HepG2 (cell line): ENCODE measurements at regions not wholly inside any gene's neighbourhood (a gene's known extent, or its start where the extent isn't known, plus 50 kb on each side); places are given as distances from the start of the nearest gene placed in this dataset.

Source experiments
- ATAC-seq: fragments of 200-7000 bp; cut with Tn5 transposase; 3 replicates; pipeline ENCODE4 v1.9.1; 2020; ENCODE audit warnings: mild to moderate bottlenecking, moderate library complexity
- BruUV-seq: library from RNA; stranded (reverse); fragments of 400-500 nt; replicated peaks from 2 replicates; lab custom pipeline; 2021; lab: Mats Ljungman, UMichigan
- CTCF ChIA-PET: fragments of 300-600 bp; formaldehyde crosslinking; extraction: SDS; loops from one replicate; lab custom pipeline; 2021; ENCODE audit warnings: low total read pairs, inconsistent platforms, low intra/inter-chr PET ratio; lab: Yijun Ruan, JAX
- POLR2A ChIA-PET: fragments of 350-600 bp; sonication (Branson Sonifier 250); formaldehyde crosslinking; loops from one replicate; lab custom pipeline; 2020; ENCODE audit warnings: antibody characterized with exemption, inconsistent platforms; lab: Yijun Ruan, JAX
- DNase-seq: peaks from one replicate; pipeline ENCODE4 v3.0.0-alpha.2; 2015; ENCODE audit warnings: low spot score
- FAIRE-seq: peaks from 3 replicates; lab custom pipeline; 2011; peaks lifted over from hg19 to GRCh38; lab: Jason Lieb, UNC
- H2AFZ ChIP-seq: one replicate; pipeline ENCODE4 v1.6.1; 2011; ENCODE audit warnings: low read length, inconsistent platforms
- H3K27ac ChIP-seq: fragments of 300-600 bp; 3 replicates; pipeline ENCODE4 v1.8.0; 2011; ENCODE audit warnings: mixed run types, mild to moderate bottlenecking, mixed read lengths, low read length, inconsistent platforms; ENCODE audit not compliant: insufficient read depth; ENCODE audit errors: extremely low read length
- H3K27me3 ChIP-seq, 2 experiments: fragments of 200-600 bp in 1 of 2; 2 replicates in 1 of 2; 3 replicates in 1 of 2; pipeline versions ENCODE4 v1.6.0 to v1.8.0; 2011; ENCODE audit warnings: low read length in 2 of 2, mild to moderate bottlenecking in 2 of 2, moderate library complexity in 2 of 2, inconsistent platforms in 1 of 2; ENCODE audit not compliant: insufficient read depth in 2 of 2, control insufficient read depth in 1 of 2
- H3K36me3 ChIP-seq, 2 experiments: fragments of 200-600 bp in 1 of 2; replicated peaks in 1 of 2; 2 replicates in 1 of 2; 3 replicates in 1 of 2; pipeline versions ENCODE4 v1.5.1 to v1.8.0; 2011; ENCODE audit warnings: low read length in 2 of 2, inconsistent platforms in 1 of 2; ENCODE audit not compliant: insufficient read depth in 2 of 2, control insufficient read depth in 1 of 2
- H3K4me1 ChIP-seq: 2 replicates; pipeline ENCODE4 v1.5.1; 2012; ENCODE audit warnings: low read length, inconsistent platforms; ENCODE audit not compliant: insufficient read depth
- H3K4me2 ChIP-seq: 2 replicates; pipeline ENCODE4 v1.6.0; 2011; ENCODE audit warnings: low read depth, low read length, inconsistent platforms
- H3K4me3 ChIP-seq, 3 experiments: fragments of 200-600 bp in 1 of 3; sonication (generic), shearing (Covaris generic) in 1 of 3; replicated peaks in 1 of 3; 2 replicates each; pipeline ENCODE4 v1.5.1; 2011 to 2016; ENCODE audit warnings: low read length in 3 of 3, inconsistent platforms in 2 of 3, low read depth in 2 of 3, mild to moderate bottlenecking in 2 of 3, control low read depth in 1 of 3, mixed read lengths in 1 of 3; ENCODE audit not compliant: insufficient read depth in 1 of 3
- H3K79me2 ChIP-seq: one replicate; pipeline ENCODE4 v1.6.1; 2011; ENCODE audit warnings: low read length, inconsistent platforms; ENCODE audit not compliant: insufficient read depth
- H3K9ac ChIP-seq: 2 replicates; pipeline ENCODE4 v1.6.0; 2011; ENCODE audit warnings: mild to moderate bottlenecking, low read depth, low read length, inconsistent platforms; ENCODE audit not compliant: insufficient read depth
- H3K9me3 ChIP-seq: 2 replicates; pipeline ENCODE4 v1.5.1; 2012; ENCODE audit warnings: mild to moderate bottlenecking, low read length
- H4K20me1 ChIP-seq: 2 replicates; pipeline ENCODE4 v1.6.0; 2011; ENCODE audit warnings: inconsistent platforms, mild to moderate bottlenecking, low read length, moderate library complexity; ENCODE audit not compliant: insufficient read depth
- E2F5 ChIP-seq: sonication (generic); formaldehyde crosslinking; conservative IDR thresholded peaks from 2 replicates; pipeline ENCODE4 v1.4.0; 2020; ENCODE audit warnings: missing genetic modification reagents
- HOXA3 ChIP-seq: sonication (generic); formaldehyde crosslinking; IDR thresholded peaks from 2 replicates; pipeline ENCODE4 v1.5.0; 2020; ENCODE audit warnings: missing genetic modification reagents
- LRRFIP1 ChIP-seq: sonication (generic); formaldehyde crosslinking; conservative IDR thresholded peaks from 2 replicates; pipeline ENCODE4 v1.4.0; 2020; ENCODE audit warnings: missing genetic modification reagents
- ZFP36L1 ChIP-seq: sonication (generic); formaldehyde crosslinking; IDR thresholded peaks from 2 replicates; pipeline ENCODE4 v1.8.0; 2022; ENCODE audit warnings: mild to moderate bottlenecking, missing genetic modification reagents, moderate library complexity
- ZFYVE20 ChIP-seq: sonication (generic); formaldehyde crosslinking; IDR thresholded peaks from 2 replicates; pipeline ENCODE4 v1.8.0; 2023; ENCODE audit warnings: low read depth, mild to moderate bottlenecking, moderate library complexity, missing genetic modification reagents, borderline replicate concordance
- ZNF362 ChIP-seq: sonication (generic); formaldehyde crosslinking; IDR thresholded peaks from 2 replicates; pipeline ENCODE4 v1.4.0; 2020; ENCODE audit warnings: missing genetic modification reagents, mild to moderate bottlenecking, borderline replicate concordance
- WGBS: methylation state at CpG from one replicate; pipeline ENCODE4 v1.1.6; 2017; ENCODE audit warnings: low lambda C conversion rate; 5-methylcytosine and 5-hydroxymethylcytosine counted together
- in situ Hi-C: cut with HindIII; loops from 2 replicates; pipeline ENCODE4 v1.10.0; 2017; ENCODE audit warnings: low pct_unique_long_range_greater_than_20kb; ENCODE audit not compliant: extremely low pct_ligation_motif_present
- intact Hi-C: fragments of 100-400 bp; cut with micrococcal nuclease; formaldehyde crosslinking; loops from one replicate; pipeline ENCODE4 v1.10.0; 2022; ENCODE audit not compliant: unreplicated experiment

- CTCF ChIA-PET = no interaction called here
- no peaks in the 10 kb centered on the region for H3K79me2 ChIP-seq
- no peaks in the 10 kb centered on the region for H3K36me3 ChIP-seq
- in situ Hi-C loops = no loop called here
- no peak overlapping the region for H2AFZ ChIP-seq
- intact Hi-C loops = no loop called here
- DNase-seq = no peak
- WGBS = 0% methylated on average over 1 of the region's 1 CpG
- TF ChIP-seq HOXA3 (CRISPR knock-in tag) (no peak), ZFP36L1 (no peak), ZNF362 (no peak), E2F5 (CRISPR knock-in tag) (no peak), ZFYVE20 (no peak), LRRFIP1 (CRISPR knock-in tag) (no peak)
- TF ChIP-seq, all 625 proteins: peak for 0
- FAIRE-seq (no peak), ATAC-seq (no peak)
- Histone ChIP-seq H4K20me1 (no peaks in the 10 kb centered on the region), H3K4me3 (no peak overlapping the region), H3K27me3 (no peaks in the 10 kb centered on the region), H3K9ac (no peak overlapping the region), H3K4me1 (no peaks in the 10 kb centered on the region), H3K27ac (no peak overlapping the region), H3K9me3 (no peaks in the 10 kb centered on the region), H3K4me2 (no peak overlapping the region)
- POLR2A ChIA-PET = no interaction called here
- no TSS peak for BruUV-seq
Observed at GRCh38 chr13:82829040-82829439, 1053.2 kb downstream of the SLITRK1 start.
